Neutrophil (primary cell): ENCODE measurements at regions not wholly inside any gene's neighbourhood (a gene's known extent, or its start where the extent isn't known, plus 50 kb on each side); places are given as distances from the start of the nearest gene placed in this dataset.
"Not testable (repeated sequence)": the region's sequence is repeated elsewhere in the genome, so short reads cannot be mapped to it uniquely, and the experiment has no call there.

ENCODE experiments used
- H3K27ac ChIP-seq: fragments of 200-600 bp; sonication (generic); 2 replicates; pipeline ENCODE4 v1.5.1; 2016; ENCODE audit warnings: mild to moderate bottlenecking, moderate library complexity
- H3K27me3 ChIP-seq: fragments of 200-600 bp; sonication (generic); 2 replicates; pipeline ENCODE4 v1.6.0; 2016; ENCODE audit warnings: mild to moderate bottlenecking
- H3K36me3 ChIP-seq: fragments of 200-600 bp; sonication (generic); 2 replicates; pipeline ENCODE4 v1.5.1; 2017
- H3K4me1 ChIP-seq, 2 experiments: fragments of 200-600 bp in 1 of 2; sonication (generic) in 1 of 2; 1 replicate in 1 of 2; 2 replicates in 1 of 2; pipeline versions ENCODE4 v1.5.1 to v1.6.1; 2013 to 2016; ENCODE audit warnings: low read depth in 1 of 2, low read length in 1 of 2, mild to moderate bottlenecking in 1 of 2, moderate library complexity in 1 of 2; ENCODE audit not compliant: control insufficient read depth in 1 of 2, insufficient read depth in 1 of 2
- H3K4me3 ChIP-seq, 2 experiments: fragments of 200-600 bp in 1 of 2; sonication (generic) in 1 of 2; 1 replicate in 1 of 2; 2 replicates in 1 of 2; pipeline ENCODE4 v1.5.1; 2013 to 2016; ENCODE audit warnings: low read depth in 1 of 2, low read length in 1 of 2, mild to moderate bottlenecking in 1 of 2, moderate library complexity in 1 of 2
- H3K9me3 ChIP-seq: fragments of 200-600 bp; sonication (generic); 2 replicates; pipeline ENCODE4 v1.5.1; 2016
- TF ChIP-seq, protein P1 (sequence below): fragments of 200-600 bp; sonication (generic); IDR thresholded peaks from 2 replicates; pipeline ENCODE4 v1.5.1; 2016; ENCODE audit warnings: antibody characterized with exemption

DNA sequence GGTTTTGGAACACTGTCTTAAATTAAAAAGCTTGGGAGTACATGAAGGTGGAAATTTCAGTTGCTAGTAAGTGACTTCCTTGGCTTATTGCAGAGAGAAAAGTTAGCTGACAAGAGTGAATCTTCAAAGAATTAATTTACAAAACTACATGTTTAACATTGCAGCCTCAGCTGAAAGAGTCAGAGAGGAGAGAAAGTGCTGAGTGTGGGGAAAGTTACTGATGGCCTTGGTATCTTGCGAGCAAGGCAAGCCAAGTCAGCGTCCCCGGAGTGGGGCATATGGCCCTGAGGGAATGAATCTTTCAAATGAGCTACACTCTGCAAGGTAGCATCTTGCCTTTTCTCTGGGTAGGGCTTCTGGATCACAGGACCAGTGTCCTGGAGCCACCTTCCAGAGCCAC is 131.3 kb downstream of the LPIN1 start:
- no peak overlapping the region for H3K4me3 ChIP-seq
- H3K4me1 ChIP-seq = peaks cover 18 to 25% of the 10 kb centered on the region in 2 experiments
- no peaks in the 10 kb centered on the region for H3K36me3 ChIP-seq
- H3K9me3 ChIP-seq = no peaks in the 10 kb centered on the region
- no peak overlapping the region for H3K27ac ChIP-seq
- TF ChIP-seq, protein P1, sequence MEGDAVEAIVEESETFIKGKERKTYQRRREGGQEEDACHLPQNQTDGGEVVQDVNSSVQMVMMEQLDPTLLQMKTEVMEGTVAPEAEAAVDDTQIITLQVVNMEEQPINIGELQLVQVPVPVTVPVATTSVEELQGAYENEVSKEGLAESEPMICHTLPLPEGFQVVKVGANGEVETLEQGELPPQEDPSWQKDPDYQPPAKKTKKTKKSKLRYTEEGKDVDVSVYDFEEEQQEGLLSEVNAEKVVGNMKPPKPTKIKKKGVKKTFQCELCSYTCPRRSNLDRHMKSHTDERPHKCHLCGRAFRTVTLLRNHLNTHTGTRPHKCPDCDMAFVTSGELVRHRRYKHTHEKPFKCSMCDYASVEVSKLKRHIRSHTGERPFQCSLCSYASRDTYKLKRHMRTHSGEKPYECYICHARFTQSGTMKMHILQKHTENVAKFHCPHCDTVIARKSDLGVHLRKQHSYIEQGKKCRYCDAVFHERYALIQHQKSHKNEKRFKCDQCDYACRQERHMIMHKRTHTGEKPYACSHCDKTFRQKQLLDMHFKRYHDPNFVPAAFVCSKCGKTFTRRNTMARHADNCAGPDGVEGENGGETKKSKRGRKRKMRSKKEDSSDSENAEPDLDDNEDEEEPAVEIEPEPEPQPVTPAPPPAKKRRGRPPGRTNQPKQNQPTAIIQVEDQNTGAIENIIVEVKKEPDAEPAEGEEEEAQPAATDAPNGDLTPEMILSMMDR = no peak
- no peaks in the 10 kb centered on the region for H3K27me3 ChIP-seq

DNA sequence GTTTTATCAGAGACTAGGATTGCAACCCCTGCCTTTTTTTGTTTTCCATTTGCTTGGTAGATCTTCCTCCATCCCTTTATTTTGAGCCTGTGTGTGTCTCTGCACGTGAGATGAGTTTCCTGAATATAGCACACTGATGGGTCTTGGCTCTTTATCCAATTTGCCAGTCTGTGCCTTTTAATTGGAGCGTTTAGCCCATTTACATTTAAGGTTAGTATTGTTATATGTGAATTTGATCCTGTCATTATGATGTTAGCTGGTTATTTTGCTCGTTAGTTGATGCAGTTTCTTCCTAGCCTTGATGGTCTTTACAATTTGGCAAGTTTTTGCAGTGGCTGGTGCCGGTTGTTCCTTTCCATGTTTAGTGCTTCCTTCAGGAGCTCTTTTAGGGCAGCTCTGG is 138.8 kb downstream of the LPIN1 start:
- H3K4me1 ChIP-seq, H3K27ac ChIP-seq, H3K9me3 ChIP-seq, H3K27me3 ChIP-seq, H3K4me3 ChIP-seq, H3K36me3 ChIP-seq: not testable (repeated sequence)

DNA sequence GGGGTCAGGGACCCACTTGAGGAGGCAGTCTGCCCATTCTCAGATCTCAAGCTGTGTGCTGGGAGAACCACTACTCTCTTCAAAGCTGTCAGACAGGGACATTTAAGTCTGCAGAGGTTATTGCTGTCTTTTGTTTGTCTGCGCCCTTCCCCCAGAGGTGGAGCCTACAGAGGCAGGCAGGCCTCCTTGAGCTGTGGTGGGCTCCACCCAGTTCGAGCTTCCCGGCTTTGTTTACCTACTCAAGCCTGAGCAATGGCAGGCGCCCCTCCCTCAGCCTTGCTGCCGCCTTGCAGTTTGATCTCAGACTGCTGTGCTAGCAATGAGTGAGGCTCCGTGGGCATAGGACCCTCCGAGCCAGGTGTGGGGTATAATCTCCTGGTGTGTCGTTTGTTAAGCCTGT is 140.5 kb downstream of the LPIN1 start:
- H3K27ac ChIP-seq, H3K4me1 ChIP-seq, H3K36me3 ChIP-seq, H3K27me3 ChIP-seq, H3K9me3 ChIP-seq, H3K4me3 ChIP-seq: not testable (repeated sequence)

DNA sequence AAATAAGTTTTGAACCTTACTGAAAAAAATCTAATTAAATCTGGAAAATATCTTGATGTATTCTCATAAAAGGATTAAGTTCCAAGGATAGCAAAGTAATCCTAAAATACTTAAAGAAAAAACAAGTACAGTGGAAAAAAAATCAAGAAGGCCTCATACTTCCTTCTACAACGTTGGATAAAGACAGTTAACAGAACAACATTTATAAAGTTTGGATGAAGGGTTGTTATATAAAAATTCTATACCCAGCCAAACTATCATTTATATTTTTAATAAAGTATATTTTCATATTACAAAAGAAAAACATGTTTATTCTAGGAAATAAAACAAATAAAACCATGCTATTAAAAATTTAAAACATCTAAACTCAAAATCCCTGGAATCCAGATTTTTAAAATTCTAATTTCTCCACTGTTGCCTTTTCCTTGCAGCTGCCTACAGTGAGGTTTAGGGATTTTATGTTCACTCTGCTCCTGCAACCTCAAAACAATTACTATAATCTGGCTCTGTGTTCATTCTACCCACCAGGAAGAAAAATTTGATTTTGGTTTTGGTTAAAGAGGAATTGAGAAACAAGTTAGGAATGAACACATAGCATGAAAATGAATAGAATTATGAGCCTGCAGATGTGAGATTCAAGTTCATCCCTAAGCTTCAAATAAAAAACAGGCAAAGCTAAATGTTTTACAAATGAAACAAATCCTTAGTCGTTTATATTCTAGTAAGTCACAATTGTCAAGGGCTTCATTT is 142.8 kb downstream of the LPIN1 start:
- H3K9me3 ChIP-seq = no peaks in the 10 kb centered on the region
- no peaks in the 10 kb centered on the region for H3K27me3 ChIP-seq
- no peaks in the 10 kb centered on the region for H3K4me1 ChIP-seq
- no peak overlapping the region for H3K4me3 ChIP-seq
- H3K36me3 ChIP-seq = no peaks in the 10 kb centered on the region
- no peak overlapping the region for H3K27ac ChIP-seq
- TF ChIP-seq, protein P1 = no peak

DNA sequence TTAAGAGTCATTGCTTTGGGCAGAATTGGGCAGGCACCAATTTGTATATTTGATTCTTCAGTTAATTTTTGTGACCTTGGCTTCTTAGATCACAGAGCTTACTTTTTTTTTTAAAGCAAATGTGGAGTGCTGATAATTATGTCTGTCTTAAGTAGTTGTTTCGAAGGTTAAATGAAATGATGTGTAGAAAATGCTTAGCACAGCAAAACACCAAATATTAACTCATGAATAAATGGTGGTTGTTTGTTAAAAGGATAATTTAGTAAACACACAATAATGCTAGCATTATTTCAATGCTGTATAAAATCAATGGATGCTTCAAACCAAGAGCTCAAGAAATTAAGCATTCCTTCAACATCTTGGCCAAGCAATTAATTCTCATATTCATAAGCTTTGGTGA is 143.4 kb downstream of the LPIN1 start:
- no peak overlapping the region for H3K4me3 ChIP-seq
- TF ChIP-seq, protein P1 = no peak
- H3K36me3 ChIP-seq = no peaks in the 10 kb centered on the region
- no peaks in the 10 kb centered on the region for H3K9me3 ChIP-seq
- H3K4me1 ChIP-seq = no peaks in the 10 kb centered on the region
- no peak overlapping the region for H3K27ac ChIP-seq
- H3K27me3 ChIP-seq = no peaks in the 10 kb centered on the region

DNA sequence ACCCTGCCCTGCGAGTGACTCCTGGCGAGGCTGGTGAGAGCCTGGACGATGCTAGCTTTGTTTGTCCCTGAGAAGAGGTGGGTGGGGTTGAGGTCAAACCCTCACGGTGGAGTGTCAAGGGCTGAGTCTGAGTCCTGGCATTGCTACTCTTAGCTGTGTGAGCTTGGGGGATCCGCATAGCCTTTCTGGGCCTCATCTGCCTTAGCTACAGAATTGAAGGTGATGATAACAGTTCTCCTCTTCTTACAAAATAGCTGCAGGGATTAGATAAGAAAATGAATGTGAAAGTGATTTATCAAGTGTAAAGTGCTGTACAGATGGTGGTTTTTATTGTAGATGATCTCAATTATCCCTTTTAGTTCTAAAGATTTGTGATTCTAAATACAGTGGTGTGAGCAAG is 144.6 kb downstream of the LPIN1 start:
- no peak overlapping the region for H3K4me3 ChIP-seq
- no peaks in the 10 kb centered on the region for H3K9me3 ChIP-seq
- H3K27me3 ChIP-seq = no peaks in the 10 kb centered on the region
- TF ChIP-seq, protein P1 = no peak
- no peaks in the 10 kb centered on the region for H3K36me3 ChIP-seq
- no peaks in the 10 kb centered on the region for H3K4me1 ChIP-seq
- H3K27ac ChIP-seq = no peak overlapping the region
